ENCODE measurements at regions not wholly inside any gene's neighbourhood (a gene's known extent, or its start where the extent isn't known, plus 50 kb on each side); places are given as distances from the start of the nearest gene placed in this dataset.

DNA sequence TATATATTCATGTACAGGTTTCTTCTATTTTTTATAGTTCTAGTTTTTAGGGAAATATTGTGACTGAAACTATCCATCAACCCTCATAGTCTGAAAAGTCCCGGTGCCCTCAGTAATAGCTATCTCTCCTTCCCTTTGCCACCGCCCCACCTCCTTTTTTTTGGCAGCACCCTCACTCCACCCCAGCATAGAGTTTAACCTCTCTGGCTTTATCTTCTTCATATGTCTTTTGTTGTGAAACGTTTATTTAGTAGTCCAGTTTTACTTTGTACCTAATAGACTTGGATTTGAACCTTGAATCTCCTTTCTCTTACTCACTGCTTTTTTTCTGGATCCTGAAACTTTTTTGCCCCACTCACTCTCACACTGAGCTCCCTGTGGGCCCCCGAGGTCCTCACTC lies 109.5 kb downstream of the BBS10 start:
- DNase-seq: no peak
- H3K9ac ChIP-seq (ENCODE audit: low read depth, low read length): no peak overlapping the region
- H3K9me1 ChIP-seq (ENCODE audit: insufficient read depth, low read length): peaks cover 8% of the 10 kb centered on the region
- no peak overlapping the region for H3K56ac ChIP-seq (ENCODE audit: extremely low read depth, insufficient read depth, low read length)
- TF ChIP-seq RFX5 (IDR thresholded peaks at IDR 0.05; ENCODE audit: low read depth, low read length) (no peak), MXI1 (IDR thresholded peaks at IDR 0.05; ENCODE audit: borderline replicate concordance, low read depth, low read length) (no peak), BHLHE40 (IDR thresholded peaks at IDR 0.05; ENCODE audit: low read depth, low read length) (no peak), RAD21 (IDR thresholded peaks at IDR 0.05; ENCODE audit: low read length) (no peak), CEBPB (IDR thresholded peaks at IDR 0.05; ENCODE audit: low read depth, low read length) (no peak), MAZ (IDR thresholded peaks at IDR 0.05; ENCODE audit: borderline replicate concordance, low read depth, low read length) (no peak), POLR2A (IDR thresholded peaks at IDR 0.05; ENCODE audit: low read depth, low read length) (no peak), FOS (IDR thresholded peaks at IDR 0.05; ENCODE audit: low read depth, low read length) (no peak), RCOR1 (IDR thresholded peaks at IDR 0.05; ENCODE audit: insufficient replicate concordance, low read length) (no peak), CHD1 (IDR thresholded peaks at IDR 0.05; ENCODE audit: low read depth, low read length) (no peak), MAFK (IDR thresholded peaks at IDR 0.05; ENCODE audit: low read depth, low read length) (no peak)
- TF ChIP-seq, protein P1, sequence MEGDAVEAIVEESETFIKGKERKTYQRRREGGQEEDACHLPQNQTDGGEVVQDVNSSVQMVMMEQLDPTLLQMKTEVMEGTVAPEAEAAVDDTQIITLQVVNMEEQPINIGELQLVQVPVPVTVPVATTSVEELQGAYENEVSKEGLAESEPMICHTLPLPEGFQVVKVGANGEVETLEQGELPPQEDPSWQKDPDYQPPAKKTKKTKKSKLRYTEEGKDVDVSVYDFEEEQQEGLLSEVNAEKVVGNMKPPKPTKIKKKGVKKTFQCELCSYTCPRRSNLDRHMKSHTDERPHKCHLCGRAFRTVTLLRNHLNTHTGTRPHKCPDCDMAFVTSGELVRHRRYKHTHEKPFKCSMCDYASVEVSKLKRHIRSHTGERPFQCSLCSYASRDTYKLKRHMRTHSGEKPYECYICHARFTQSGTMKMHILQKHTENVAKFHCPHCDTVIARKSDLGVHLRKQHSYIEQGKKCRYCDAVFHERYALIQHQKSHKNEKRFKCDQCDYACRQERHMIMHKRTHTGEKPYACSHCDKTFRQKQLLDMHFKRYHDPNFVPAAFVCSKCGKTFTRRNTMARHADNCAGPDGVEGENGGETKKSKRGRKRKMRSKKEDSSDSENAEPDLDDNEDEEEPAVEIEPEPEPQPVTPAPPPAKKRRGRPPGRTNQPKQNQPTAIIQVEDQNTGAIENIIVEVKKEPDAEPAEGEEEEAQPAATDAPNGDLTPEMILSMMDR (conservative IDR thresholded peaks at IDR 0.05; ENCODE audit: low read depth, low read length): no peak
- TF ChIP-seq, protein P2, sequence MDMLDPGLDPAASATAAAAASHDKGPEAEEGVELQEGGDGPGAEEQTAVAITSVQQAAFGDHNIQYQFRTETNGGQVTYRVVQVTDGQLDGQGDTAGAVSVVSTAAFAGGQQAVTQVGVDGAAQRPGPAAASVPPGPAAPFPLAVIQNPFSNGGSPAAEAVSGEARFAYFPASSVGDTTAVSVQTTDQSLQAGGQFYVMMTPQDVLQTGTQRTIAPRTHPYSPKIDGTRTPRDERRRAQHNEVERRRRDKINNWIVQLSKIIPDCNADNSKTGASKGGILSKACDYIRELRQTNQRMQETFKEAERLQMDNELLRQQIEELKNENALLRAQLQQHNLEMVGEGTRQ (IDR thresholded peaks at IDR 0.05; ENCODE audit: low read depth, low read length): no peak
- H3K36me3 ChIP-seq (ENCODE audit: control insufficient read depth, insufficient read depth, low read length): no peaks in the 10 kb centered on the region
- H2AK9ac ChIP-seq (replicated peaks; ENCODE audit: low read depth, low read length, poor library complexity): no peak overlapping the region
- in situ Hi-C loops (cut with MboI; ENCODE audit: low sequenced_read_pairs): no loop called here
- H3K23ac ChIP-seq (ENCODE audit: low read depth, low read length): no peak overlapping the region
- BruUV-seq (replicated peaks): no TSS peak
- no peak overlapping the region for H3K14ac ChIP-seq (replicated peaks; ENCODE audit: low read depth, low read length)
- H2BK5ac ChIP-seq (ENCODE audit: low read depth, low read length, poor library complexity, severe bottlenecking): no peak overlapping the region
- H2AFZ ChIP-seq (replicated peaks; ENCODE audit: low read length, poor library complexity): no peak overlapping the region
- 60% methylated on average over 1 of the region's 4 CpGs; no CpG with 5 or more reads in 1 of the 2 experiments for WGBS, 2 experiments (ENCODE audit: extremely low coverage in 2 of 2, insufficient read length in 1 of 2)
- H4K20me1 ChIP-seq (ENCODE audit: insufficient read depth, low read length): no peaks in the 10 kb centered on the region
- ChIA-PET POLR2A (ENCODE audit: unreplicated experiment) (no interaction called here), CTCF (interaction anchor here (0.7 kb wide), 1 partner anchor 39 kb away, joined by 3 read pairs; no protein-coding TSS in a partner anchor)
- H4K8ac ChIP-seq (ENCODE audit: low read depth in 2 of 2, low read length in 2 of 2): no peak overlapping the region
- peaks cover 3% of the 10 kb centered on the region; the same call in 1 of the 2 replicates for H3K9me3 ChIP-seq (ENCODE audit: control insufficient read depth, insufficient read depth, low read length)
- no peak overlapping the region for H4K91ac ChIP-seq (ENCODE audit: insufficient read depth, low read depth, low read length)
- H2AK5ac ChIP-seq (ENCODE audit: low read depth, low read length): no peak overlapping the region; the same call in 1 of the 2 replicates
- no peaks in the 10 kb centered on the region for H3K79me1 ChIP-seq (ENCODE audit: low read depth in 1 of 2, low read length in 2 of 2)
- no peak for ATAC-seq (ENCODE audit: low read depth)
- H2BK20ac ChIP-seq (ENCODE audit: low read depth, low read length): no peak overlapping the region
- no peaks in the 10 kb centered on the region for H3K27me3 ChIP-seq (ENCODE audit: control insufficient read depth, insufficient read depth, low read length)
- H3K27ac ChIP-seq (ENCODE audit: insufficient read depth, low read length): no peak overlapping the region
- intact Hi-C loops (cut with micrococcal nuclease): no loop called here
- no peak overlapping the region for H4K5ac ChIP-seq (ENCODE audit: low read depth, low read length)
- no peak overlapping the region for H2BK120ac ChIP-seq (ENCODE audit: low read depth, low read length)
- no peak overlapping the region for H3K18ac ChIP-seq (ENCODE audit: low read depth, low read length)
- peaks cover 4% of the 10 kb centered on the region for H3K4me1 ChIP-seq (ENCODE audit: control insufficient read depth, insufficient read depth, low read length)
- no peak overlapping the region for H2BK15ac ChIP-seq (ENCODE audit: low read depth, low read length)
- no peak overlapping the region for H3K4me3 ChIP-seq (ENCODE audit: insufficient read depth, low read depth, low read length)
- H3K4ac ChIP-seq (ENCODE audit: low read depth, low read length): peak overlapping the region; percentile 42; the same call in 1 of the 2 replicates
- H3K4me2 ChIP-seq (ENCODE audit: low read depth, low read length): no peak overlapping the region
- dilution Hi-C loops (cut with HindIII; ENCODE audit: low sequenced_read_pairs, unreplicated experiment): no loop called here
